ENCODE measurements at regions not wholly inside any gene's neighbourhood (a gene's known extent, or its start where the extent isn't known, plus 50 kb on each side); places are given as distances from the start of the nearest gene placed in this dataset.
A peak's percentile ranks its signal among the peaks of the same experiment; 100 is the strongest.

GRCh38 chr11:96827164-96827563 lies 437.4 kb downstream of the JRKL start:
- no peak overlapping the region for H3K4me3 Mint-ChIP-seq
- DNase-seq (ENCODE audit: low spot score) (peak; percentile 52), ATAC-seq (peak; percentile 63)
- Histone ChIP-seq H3K4me3 (no peak overlapping the region), H3K9me2 (ENCODE audit: insufficient read depth) (no peaks in the 10 kb centered on the region), H2AFZ (no peak overlapping the region), H3K4me2 (no peak overlapping the region), H3K36me3 (ENCODE audit: insufficient read depth) (no peaks in the 10 kb centered on the region), H4K20me1 (replicated peaks; ENCODE audit: insufficient read depth) (no peaks in the 10 kb centered on the region), H3K27me3 (ENCODE audit: insufficient read depth) (no peaks in the 10 kb centered on the region), H3K79me2 (replicated peaks; ENCODE audit: insufficient read depth) (no peaks in the 10 kb centered on the region), H3K27ac (ENCODE audit: low read depth) (no peak overlapping the region), H3F3A (replicated peaks; ENCODE audit: low read depth) (no peaks in the 10 kb centered on the region), H3K4me1 (ENCODE audit: insufficient read depth) (no peaks in the 10 kb centered on the region)
- TF ChIP-seq CTCF (conservative IDR thresholded peaks at IDR 0.05; ENCODE audit: low read depth in 2 of 2) (peak; percentile 50 to 68), NANOG (IDR thresholded peaks at IDR 0.05; ENCODE audit: borderline replicate concordance) (no peak)
- no peaks in the 10 kb centered on the region for H3K9me3 Mint-ChIP-seq
- H3K27ac Mint-ChIP-seq, result 0 out of 2 replicates have a peak overlapping the region, but pooled peaks have one; percentile 36
- H3K4me1 Mint-ChIP-seq, result no peaks in the 10 kb centered on the region
- no peaks in the 10 kb centered on the region for H3K36me3 Mint-ChIP-seq (ENCODE audit: low read depth)
- no peaks in the 10 kb centered on the region for H3K27me3 Mint-ChIP-seq (ENCODE audit: insufficient read depth, low read depth, poor library complexity)

GRCh38 chr11:96841792-96842191 lies 452.0 kb downstream of the JRKL start:
- Mint-ChIP-seq H3K9me3 (no peaks in the 10 kb centered on the region), H3K36me3 (ENCODE audit: low read depth) (no peaks in the 10 kb centered on the region), H3K4me1 (no peaks in the 10 kb centered on the region), H3K27ac (no peak overlapping the region), H3K27me3 (ENCODE audit: insufficient read depth, low read depth, poor library complexity) (no peaks in the 10 kb centered on the region), H3K4me3 (no peak overlapping the region)
- Histone ChIP-seq H3K27ac (ENCODE audit: low read depth) (no peak overlapping the region), H3K4me2 (no peak overlapping the region), H3K9me2 (ENCODE audit: insufficient read depth) (0 out of 2 replicates have a peak, but pooled peaks cover 4% of the 10 kb centered on the region), H3K4me3 (no peak overlapping the region), H3F3A (replicated peaks; ENCODE audit: low read depth) (no peaks in the 10 kb centered on the region), H3K36me3 (ENCODE audit: insufficient read depth) (no peaks in the 10 kb centered on the region), H4K20me1 (replicated peaks; ENCODE audit: insufficient read depth) (no peaks in the 10 kb centered on the region), H2AFZ (no peak overlapping the region), H3K27me3 (ENCODE audit: insufficient read depth) (no peaks in the 10 kb centered on the region), H3K79me2 (replicated peaks; ENCODE audit: insufficient read depth) (no peaks in the 10 kb centered on the region), H3K4me1 (ENCODE audit: insufficient read depth) (no peaks in the 10 kb centered on the region)
- ATAC-seq (no peak), DNase-seq (ENCODE audit: low spot score) (no peak)
- TF ChIP-seq REST (IDR thresholded peaks at IDR 0.05; ENCODE audit: unreplicated experiment) (no peak), NANOG (IDR thresholded peaks at IDR 0.05; ENCODE audit: borderline replicate concordance) (no peak), EZH2 (IDR thresholded peaks at IDR 0.05; ENCODE audit: low read depth, unreplicated experiment) (no peak), ZNF331 (CRISPR knock-in tag; IDR thresholded peaks at IDR 0.05; ENCODE audit: low read depth) (no peak), CTCF (conservative IDR thresholded peaks at IDR 0.05; ENCODE audit: low read depth in 2 of 2) (no peak), ETS1 (IDR thresholded peaks at IDR 0.05) (no peak), ZNF114 (CRISPR knock-in tag; IDR thresholded peaks at IDR 0.05) (no peak), STAT1 (IDR thresholded peaks at IDR 0.05; ENCODE audit: unreplicated experiment) (no peak), POLR2AphosphoS5 (IDR thresholded peaks at IDR 0.05; ENCODE audit: low read depth) (no peak)

Data from GM23338 (cell line).